Mesothelial cell of epicardium (in vitro differentiated cells): ENCODE measurements at regions not wholly inside any gene's neighbourhood (a gene's known extent, or its start where the extent isn't known, plus 50 kb on each side); places are given as distances from the start of the nearest gene placed in this dataset.
A peak's percentile ranks its signal among the peaks of the same experiment; 100 is the strongest.

Experiments used
- DNase-seq, 2 experiments: peaks; one replicate each; pipeline ENCODE4 v3.0.0; 2021; ENCODE audit warnings: low spot score in 2 of 2; ENCODE audit not compliant: unreplicated experiment in 2 of 2
- H3K27ac Mint-ChIP-seq: 2 replicates; pipeline ENCODE4 v1.8.0; 2021; ENCODE audit warnings: mixed read lengths
- H3K27me3 Mint-ChIP-seq: 2 replicates; pipeline ENCODE4 v1.8.0; 2021; ENCODE audit warnings: low read depth, mixed read lengths
- H3K36me3 Mint-ChIP-seq: 2 replicates; pipeline ENCODE4 v1.8.0; 2021; ENCODE audit warnings: mixed read lengths
- H3K4me1 Mint-ChIP-seq: 2 replicates; pipeline ENCODE4 v1.8.0; 2021; ENCODE audit warnings: mixed read lengths
- H3K4me3 Mint-ChIP-seq: 2 replicates; pipeline ENCODE4 v1.8.0; 2021; ENCODE audit warnings: mild to moderate bottlenecking, moderate library complexity, mixed read lengths
- H3K9me3 Mint-ChIP-seq: 2 replicates; pipeline ENCODE4 v1.8.0; 2021; ENCODE audit warnings: mixed read lengths
- CTCF ChIP-seq: fragments of 200-600 bp; sonication (generic); IDR thresholded peaks from one replicate; pipeline ENCODE4 v1.5.0; 2021; ENCODE audit warnings: antibody characterized with exemption; ENCODE audit not compliant: unreplicated experiment

DNA sequence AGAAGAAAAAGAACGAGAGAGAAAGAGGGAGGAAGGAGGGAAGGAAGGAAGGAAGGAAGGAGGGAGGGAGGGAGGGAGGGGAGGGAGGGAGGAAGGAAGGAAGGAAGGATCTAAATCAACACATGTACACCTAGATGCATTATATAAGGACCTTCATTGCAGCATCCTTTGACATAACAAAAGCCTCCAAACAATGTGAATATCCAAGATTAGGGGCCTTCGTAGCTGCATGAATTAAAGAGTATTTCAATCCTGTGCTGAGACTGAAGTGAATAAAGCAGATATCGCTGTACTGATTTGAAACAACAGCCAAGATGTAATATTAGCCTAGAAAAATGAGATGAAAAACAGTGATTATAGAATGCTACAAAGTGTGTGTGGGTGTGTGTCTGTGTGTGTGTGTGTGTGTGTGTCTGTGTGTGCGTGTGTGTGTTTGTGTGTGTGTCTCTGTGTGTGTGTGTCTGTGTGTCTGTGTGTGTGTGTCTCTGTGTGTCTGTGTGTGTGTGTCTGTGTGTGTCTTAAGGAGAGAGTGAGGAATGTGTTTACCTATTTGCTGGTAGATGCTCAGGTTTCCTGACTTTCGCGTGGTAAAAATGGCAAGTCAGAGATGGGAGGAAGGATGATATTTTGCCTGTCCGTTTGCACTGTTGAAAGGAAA, 129.0 kb upstream of the PTPN1 start:
- peaks cover 57% of the 10 kb centered on the region for H3K4me1 Mint-ChIP-seq
- H3K27me3 Mint-ChIP-seq, result no peaks in the 10 kb centered on the region
- H3K27ac Mint-ChIP-seq, result peak overlapping the region; percentile 5
- no peak for DNase-seq
- no peaks in the 10 kb centered on the region for H3K9me3 Mint-ChIP-seq
- H3K36me3 Mint-ChIP-seq, result no peaks in the 10 kb centered on the region
- H3K4me3 Mint-ChIP-seq, result no peak overlapping the region
- no peak for TF ChIP-seq CTCF

DNA sequence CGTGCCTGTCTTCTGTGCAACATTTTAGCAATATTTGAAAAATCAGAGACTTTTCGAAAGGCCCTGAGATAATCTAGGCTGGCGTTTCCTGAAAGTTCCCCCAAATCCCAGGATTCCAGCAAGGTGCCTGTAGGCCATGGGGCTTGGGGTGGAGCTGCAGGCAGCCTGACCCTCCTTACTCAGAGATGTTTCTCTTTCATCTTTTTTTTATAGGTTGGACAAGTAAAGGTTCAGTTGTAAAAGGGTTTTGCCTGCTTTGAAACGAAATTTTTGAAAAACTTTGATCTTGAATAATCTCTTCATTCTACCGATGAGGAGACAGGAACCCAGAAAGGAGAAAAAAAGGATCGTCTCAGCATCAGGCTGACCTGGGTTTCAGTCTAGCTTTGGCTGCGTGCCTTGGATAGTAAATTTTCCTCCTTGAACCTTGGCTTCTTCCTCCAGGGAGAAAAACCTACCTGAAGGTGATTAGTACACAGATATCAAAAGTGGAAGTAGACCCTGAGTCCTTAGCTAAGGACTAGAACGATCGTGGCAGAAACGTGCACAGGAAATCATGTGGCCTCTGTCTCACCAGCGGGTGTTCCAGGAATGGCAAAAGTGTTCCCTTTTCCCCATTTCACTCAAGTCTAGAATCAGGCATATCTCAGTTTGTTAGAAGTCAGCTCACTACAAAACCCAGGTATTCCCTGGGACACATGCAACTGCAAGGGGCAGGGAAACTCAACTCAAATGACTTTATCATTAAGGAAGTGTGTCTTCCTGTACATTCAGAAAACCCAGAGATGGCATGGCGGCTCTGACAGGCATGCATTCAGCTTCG, 128.2 kb upstream of the PTPN1 start:
- DNase-seq, result no peak
- H3K36me3 Mint-ChIP-seq, result no peaks in the 10 kb centered on the region
- peak overlapping the region; percentile 37 for H3K27ac Mint-ChIP-seq
- H3K9me3 Mint-ChIP-seq, result no peaks in the 10 kb centered on the region
- peaks cover 59% of the 10 kb centered on the region for H3K4me1 Mint-ChIP-seq
- no peak overlapping the region for H3K4me3 Mint-ChIP-seq
- TF ChIP-seq CTCF, result no peak
- no peaks in the 10 kb centered on the region for H3K27me3 Mint-ChIP-seq

- Mint-ChIP-seq H3K9me3 (no peaks in the 10 kb centered on the region), H3K4me3 (no peak overlapping the region), H3K4me1 (peaks cover 47% of the 10 kb centered on the region), H3K27me3 (no peaks in the 10 kb centered on the region), H3K27ac (peak overlapping the region; percentile 39), H3K36me3 (no peaks in the 10 kb centered on the region)
- DNase-seq, result no peak
- TF ChIP-seq CTCF, result no peak
Measured at GRCh38 chr20:50385733-50386640, 124.2 kb upstream of the PTPN1 start.

DNA sequence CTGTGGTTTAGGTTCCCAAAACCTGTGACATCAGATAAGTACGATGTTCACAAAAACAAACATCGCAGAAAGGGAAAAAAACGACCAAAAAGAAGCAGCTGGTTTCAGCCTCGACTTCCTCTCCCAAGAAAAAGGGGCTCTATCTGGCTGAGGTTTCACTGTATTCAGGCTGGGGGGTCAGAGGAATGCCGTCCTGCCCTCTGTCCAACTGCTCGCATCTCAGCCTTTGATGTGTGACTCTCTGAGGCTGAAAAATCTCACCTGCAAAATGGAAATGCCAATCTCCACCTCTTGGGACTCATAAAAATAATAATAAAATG, 123.6 kb upstream of the PTPN1 start:
- Mint-ChIP-seq H3K4me3 (no peak overlapping the region), H3K27me3 (no peaks in the 10 kb centered on the region), H3K9me3 (no peaks in the 10 kb centered on the region), H3K27ac (peak overlapping the region; percentile 39), H3K36me3 (no peaks in the 10 kb centered on the region), H3K4me1 (peaks cover 41% of the 10 kb centered on the region)
- no peak for DNase-seq
- TF ChIP-seq CTCF, result no peak

GRCh38 chr20:50387218-50387995, 122.8 kb upstream of the PTPN1 start:
- Mint-ChIP-seq H3K4me1 (peaks cover 34% of the 10 kb centered on the region), H3K36me3 (no peaks in the 10 kb centered on the region), H3K27ac (no peak overlapping the region), H3K4me3 (no peak overlapping the region), H3K27me3 (no peaks in the 10 kb centered on the region), H3K9me3 (no peaks in the 10 kb centered on the region)
- no peak for TF ChIP-seq CTCF
- no peak for DNase-seq
